ENCODE measurements at regions not wholly inside any gene's neighbourhood (a gene's known extent, or its start where the extent isn't known, plus 50 kb on each side); places are given as distances from the start of the nearest gene placed in this dataset.

GRCh38 chr2:156763174-156763573 is 327.0 kb downstream of the GPD2 start:
- no peaks in the 10 kb centered on the region for H3K9me3 ChIP-seq (replicated peaks; ENCODE audit: control insufficient read depth, insufficient read depth, low read length)
- FAIRE-seq (no peak), DNase-seq (ENCODE audit: low read depth, low spot score) (no peak)
- H3K4me1 ChIP-seq (ENCODE audit: control insufficient read depth, extremely low read depth, insufficient read depth, low read length), result no peaks in the 10 kb centered on the region
- H3K9ac ChIP-seq (replicated peaks; ENCODE audit: extremely low read depth, insufficient read depth, low read length), result no peak overlapping the region
- no peaks in the 10 kb centered on the region for H3K27me3 ChIP-seq (ENCODE audit: control insufficient read depth in 2 of 2, insufficient read depth in 2 of 2, low read length in 2 of 2)
- no peaks in the 10 kb centered on the region for H3K36me3 ChIP-seq (ENCODE audit: control insufficient read depth in 2 of 2, extremely low read depth in 1 of 2, insufficient read depth in 2 of 2, low read length in 2 of 2)
- ChIA-PET POLR2A (no interaction called here), CTCF (no interaction called here)
- no peaks in the 10 kb centered on the region for H4K20me1 ChIP-seq (replicated peaks; ENCODE audit: control insufficient read depth, extremely low read depth, insufficient read depth, low read length)
- H3K27ac ChIP-seq (ENCODE audit: insufficient read depth, low read depth, low read length), result no peak overlapping the region
- intact Hi-C loops (cut with micrococcal nuclease) (no loop called here), dilution Hi-C loops (cut with MboI; ENCODE audit: extremely low pct_ligation_motif_present, low sequenced_read_pairs) (no loop called here)
- H2AFZ ChIP-seq (ENCODE audit: low read depth, low read length), result no peak overlapping the region
- TF ChIP-seq POLR2AphosphoS5 (IDR thresholded peaks at IDR 0.05; ENCODE audit: insufficient read depth, low read depth, low read length) (no peak), EZH2 (IDR thresholded peaks at IDR 0.05; ENCODE audit: borderline replicate concordance, low read depth, low read length, severe bottlenecking) (no peak), MYC (IDR thresholded peaks at IDR 0.05; ENCODE audit: low read depth, low read length) (no peak), GATA2 (IDR thresholded peaks at IDR 0.05; ENCODE audit: insufficient read depth, insufficient read length, low read depth, low read length) (no peak), JUN (IDR thresholded peaks at IDR 0.05; ENCODE audit: borderline replicate concordance, insufficient read depth, insufficient read length, low read depth) (no peak), POLR2A (IDR thresholded peaks at IDR 0.05; ENCODE audit: low read depth, low read length) (no peak), FOS (IDR thresholded peaks at IDR 0.05; ENCODE audit: borderline replicate concordance, insufficient read depth, low read length) (no peak)
- TF ChIP-seq, protein P1, sequence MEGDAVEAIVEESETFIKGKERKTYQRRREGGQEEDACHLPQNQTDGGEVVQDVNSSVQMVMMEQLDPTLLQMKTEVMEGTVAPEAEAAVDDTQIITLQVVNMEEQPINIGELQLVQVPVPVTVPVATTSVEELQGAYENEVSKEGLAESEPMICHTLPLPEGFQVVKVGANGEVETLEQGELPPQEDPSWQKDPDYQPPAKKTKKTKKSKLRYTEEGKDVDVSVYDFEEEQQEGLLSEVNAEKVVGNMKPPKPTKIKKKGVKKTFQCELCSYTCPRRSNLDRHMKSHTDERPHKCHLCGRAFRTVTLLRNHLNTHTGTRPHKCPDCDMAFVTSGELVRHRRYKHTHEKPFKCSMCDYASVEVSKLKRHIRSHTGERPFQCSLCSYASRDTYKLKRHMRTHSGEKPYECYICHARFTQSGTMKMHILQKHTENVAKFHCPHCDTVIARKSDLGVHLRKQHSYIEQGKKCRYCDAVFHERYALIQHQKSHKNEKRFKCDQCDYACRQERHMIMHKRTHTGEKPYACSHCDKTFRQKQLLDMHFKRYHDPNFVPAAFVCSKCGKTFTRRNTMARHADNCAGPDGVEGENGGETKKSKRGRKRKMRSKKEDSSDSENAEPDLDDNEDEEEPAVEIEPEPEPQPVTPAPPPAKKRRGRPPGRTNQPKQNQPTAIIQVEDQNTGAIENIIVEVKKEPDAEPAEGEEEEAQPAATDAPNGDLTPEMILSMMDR (IDR thresholded peaks at IDR 0.05; ENCODE audit: extremely low read depth in 1 of 2, insufficient read depth in 1 of 2, low read depth in 1 of 2, low read length in 2 of 2), result no peak
- TF ChIP-seq, protein P2, sequence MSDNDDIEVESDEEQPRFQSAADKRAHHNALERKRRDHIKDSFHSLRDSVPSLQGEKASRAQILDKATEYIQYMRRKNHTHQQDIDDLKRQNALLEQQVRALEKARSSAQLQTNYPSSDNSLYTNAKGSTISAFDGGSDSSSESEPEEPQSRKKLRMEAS (IDR thresholded peaks at IDR 0.05; ENCODE audit: insufficient read depth, insufficient read length), result no peak
- H3K4me3 ChIP-seq (replicated peaks in 1 of 3; ENCODE audit: insufficient read depth in 1 of 3, low read depth in 1 of 3, low read length in 3 of 3), result no peak overlapping the region
- H3K79me2 ChIP-seq (ENCODE audit: control insufficient read depth, insufficient read depth, low read length), result no peaks in the 10 kb centered on the region
- H3K9me1 ChIP-seq (replicated peaks; ENCODE audit: control insufficient read depth, extremely low read depth, insufficient read depth, low read length), result no peaks in the 10 kb centered on the region
- no peak overlapping the region for H3K4me2 ChIP-seq (ENCODE audit: insufficient read depth, low read length)
- no TSS peak for BruUV-seq (replicated peaks)

All from endothelial cell of umbilical vein (primary cell).